KMS-11 (cell line): ENCODE measurements at regions not wholly inside any gene's neighbourhood (a gene's known extent, or its start where the extent isn't known, plus 50 kb on each side); places are given as distances from the start of the nearest gene placed in this dataset.

Source experiments
- H2AFZ ChIP-seq: fragments of 200-600 bp; sonication (generic); 2 replicates; pipeline ENCODE4 v1.6.1; 2016; ENCODE audit warnings: antibody characterized with exemption, mixed run types, low read depth
- H3K27ac ChIP-seq: fragments of 200-600 bp; sonication (generic); 2 replicates; pipeline ENCODE4 v1.6.1; 2016; ENCODE audit warnings: mild to moderate bottlenecking, mixed run types
- H3K27me3 ChIP-seq: fragments of 200-600 bp; sonication (generic); 2 replicates; pipeline ENCODE4 v1.6.1; 2017; ENCODE audit warnings: mild to moderate bottlenecking, low read depth, mixed run types, moderate library complexity; ENCODE audit not compliant: insufficient read depth
- H3K36me3 ChIP-seq: fragments of 200-600 bp; sonication (generic); 2 replicates; pipeline ENCODE4 v1.6.1; 2017; ENCODE audit warnings: mild to moderate bottlenecking, mixed run types; ENCODE audit not compliant: insufficient read depth
- H3K4me1 ChIP-seq: fragments of 200-600 bp; sonication (generic); 2 replicates; pipeline ENCODE4 v1.6.1; 2016; ENCODE audit warnings: mild to moderate bottlenecking, low read depth, mixed run types; ENCODE audit not compliant: poor library complexity, severe bottlenecking
- H3K4me2 ChIP-seq: fragments of 200-600 bp; sonication (generic); 2 replicates; pipeline ENCODE4 v1.7.0; 2016; ENCODE audit warnings: mild to moderate bottlenecking, mixed run types
- H3K4me3 ChIP-seq: fragments of 200-600 bp; sonication (generic); IDR thresholded peaks from 2 replicates; pipeline ENCODE4 v1.6.1; 2017; ENCODE audit warnings: low read depth, low read length, mixed read lengths; ENCODE audit not compliant: insufficient read depth
- H3K79me2 ChIP-seq: fragments of 200-600 bp; sonication (generic); 2 replicates; pipeline ENCODE4 v1.6.1; 2016; ENCODE audit warnings: low read depth, mixed run types; ENCODE audit not compliant: insufficient read depth
- H3K9ac ChIP-seq: fragments of 200-600 bp; sonication (generic); 2 replicates; pipeline ENCODE4 v1.6.1; 2016; ENCODE audit warnings: mild to moderate bottlenecking, mixed run types
- H4K20me1 ChIP-seq: fragments of 200-600 bp; sonication (generic); 2 replicates; pipeline ENCODE4 v1.6.1; 2016; ENCODE audit warnings: mild to moderate bottlenecking, mixed run types; ENCODE audit not compliant: insufficient read depth
- TF ChIP-seq, protein P1 (sequence below): fragments of 200-600 bp; sonication (generic); conservative IDR thresholded peaks from 2 replicates; pipeline ENCODE4 v1.6.1; 2017; ENCODE audit warnings: low read depth, mild to moderate bottlenecking, antibody characterized with exemption, low read length, moderate library complexity, mixed read lengths

DNA sequence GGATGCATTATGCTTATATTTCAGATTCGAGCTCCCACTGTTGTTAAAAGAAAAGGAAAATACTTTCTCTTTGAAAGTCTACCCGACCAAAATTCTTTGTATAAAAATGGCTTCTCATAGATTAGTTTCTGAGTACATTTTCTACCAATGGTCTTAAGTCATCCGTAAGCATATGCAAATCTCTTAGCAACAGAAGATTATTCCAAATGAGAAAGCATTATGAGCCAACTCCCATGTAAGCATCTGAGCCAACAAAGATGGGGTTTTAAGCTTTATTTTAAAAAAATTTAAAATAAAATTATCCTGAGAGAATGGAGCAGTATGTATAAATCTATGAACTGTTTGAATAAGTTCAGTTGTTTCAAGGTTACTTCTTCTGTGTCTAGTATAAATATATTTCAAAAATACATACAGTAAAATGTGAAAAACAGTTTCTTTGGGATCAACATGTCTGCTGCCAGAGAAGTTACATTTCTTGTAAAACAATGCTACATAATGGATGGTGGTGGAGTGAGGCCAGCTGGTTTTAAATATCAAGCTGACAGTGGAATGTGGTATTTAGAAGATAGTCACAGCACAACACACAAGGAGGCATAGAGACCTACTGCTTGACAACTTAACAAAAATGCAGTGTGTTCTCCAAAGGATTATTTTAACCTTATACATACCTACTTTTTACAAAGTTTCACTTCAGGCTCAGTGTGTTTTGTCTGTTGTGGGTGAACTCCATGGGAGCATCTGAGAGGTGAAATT lies 199.5 kb upstream of the DIPK2B start:
- H3K4me1 ChIP-seq = no peaks in the 10 kb centered on the region
- no peak overlapping the region for H3K9ac ChIP-seq
- H3K79me2 ChIP-seq = no peaks in the 10 kb centered on the region
- no peaks in the 10 kb centered on the region for H3K36me3 ChIP-seq
- no peak overlapping the region for H3K4me3 ChIP-seq
- H4K20me1 ChIP-seq = no peaks in the 10 kb centered on the region
- no peak overlapping the region for H3K4me2 ChIP-seq
- no peak overlapping the region for H3K27ac ChIP-seq
- no peak overlapping the region for H2AFZ ChIP-seq
- TF ChIP-seq, protein P1, sequence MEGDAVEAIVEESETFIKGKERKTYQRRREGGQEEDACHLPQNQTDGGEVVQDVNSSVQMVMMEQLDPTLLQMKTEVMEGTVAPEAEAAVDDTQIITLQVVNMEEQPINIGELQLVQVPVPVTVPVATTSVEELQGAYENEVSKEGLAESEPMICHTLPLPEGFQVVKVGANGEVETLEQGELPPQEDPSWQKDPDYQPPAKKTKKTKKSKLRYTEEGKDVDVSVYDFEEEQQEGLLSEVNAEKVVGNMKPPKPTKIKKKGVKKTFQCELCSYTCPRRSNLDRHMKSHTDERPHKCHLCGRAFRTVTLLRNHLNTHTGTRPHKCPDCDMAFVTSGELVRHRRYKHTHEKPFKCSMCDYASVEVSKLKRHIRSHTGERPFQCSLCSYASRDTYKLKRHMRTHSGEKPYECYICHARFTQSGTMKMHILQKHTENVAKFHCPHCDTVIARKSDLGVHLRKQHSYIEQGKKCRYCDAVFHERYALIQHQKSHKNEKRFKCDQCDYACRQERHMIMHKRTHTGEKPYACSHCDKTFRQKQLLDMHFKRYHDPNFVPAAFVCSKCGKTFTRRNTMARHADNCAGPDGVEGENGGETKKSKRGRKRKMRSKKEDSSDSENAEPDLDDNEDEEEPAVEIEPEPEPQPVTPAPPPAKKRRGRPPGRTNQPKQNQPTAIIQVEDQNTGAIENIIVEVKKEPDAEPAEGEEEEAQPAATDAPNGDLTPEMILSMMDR = no peak
- no peaks in the 10 kb centered on the region for H3K27me3 ChIP-seq

GRCh38 chrX:45385757-45386156 lies 185.1 kb upstream of the DIPK2B start:
- Histone ChIP-seq H3K27me3 (no peaks in the 10 kb centered on the region), H3K79me2 (no peaks in the 10 kb centered on the region), H3K9ac (no peak overlapping the region), H3K36me3 (no peaks in the 10 kb centered on the region), H3K27ac (no peak overlapping the region), H3K4me3 (no peak overlapping the region), H2AFZ (no peak overlapping the region), H4K20me1 (no peaks in the 10 kb centered on the region), H3K4me1 (no peaks in the 10 kb centered on the region), H3K4me2 (no peak overlapping the region)
- TF ChIP-seq, protein P1 = no peak

GRCh38 chrX:45381841-45382240 lies 181.2 kb upstream of the DIPK2B start:
- Histone ChIP-seq H3K27ac (no peak overlapping the region), H3K4me3 (no peak overlapping the region), H3K27me3 (no peaks in the 10 kb centered on the region), H3K4me2 (no peak overlapping the region), H3K4me1 (no peaks in the 10 kb centered on the region), H3K79me2 (no peaks in the 10 kb centered on the region), H4K20me1 (no peaks in the 10 kb centered on the region), H2AFZ (no peak overlapping the region), H3K36me3 (no peaks in the 10 kb centered on the region), H3K9ac (no peak overlapping the region)
- TF ChIP-seq, protein P1 = no peak

GRCh38 chrX:45381366-45381765 lies 180.7 kb upstream of the DIPK2B start:
- Histone ChIP-seq H2AFZ (no peak overlapping the region), H3K27me3 (no peaks in the 10 kb centered on the region)
- TF ChIP-seq, protein P1 = no peak

More at GRCh38 chrX:45381366-45381765, 180.7 kb upstream of the DIPK2B start:
- no peak overlapping the region for H3K4me2 ChIP-seq
- H3K36me3 ChIP-seq = no peaks in the 10 kb centered on the region
- no peaks in the 10 kb centered on the region for H4K20me1 ChIP-seq
- H3K27ac ChIP-seq = no peak overlapping the region
- no peak overlapping the region for H3K4me3 ChIP-seq
- H3K4me1 ChIP-seq = no peaks in the 10 kb centered on the region
- no peak overlapping the region for H3K9ac ChIP-seq
- H3K79me2 ChIP-seq = no peaks in the 10 kb centered on the region
